ENCODE measurements at regions not wholly inside any gene's neighbourhood (a gene's known extent, or its start where the extent isn't known, plus 50 kb on each side); places are given as distances from the start of the nearest gene placed in this dataset.

GRCh38 chr16:6229186-6229585 lies 1103.5 kb upstream of the RBFOX1 start:
- no peak for TF ChIP-seq EZH2 (IDR thresholded peaks at IDR 0.05; ENCODE audit: insufficient read depth, poor library complexity, severe bottlenecking)
- no peak for TF ChIP-seq EZH2phosphoT487 (IDR thresholded peaks at IDR 0.05; ENCODE audit: insufficient read depth, low read depth)
- Histone ChIP-seq H3K4me1 (ENCODE audit: insufficient read depth) (no peaks in the 10 kb centered on the region), H4K20me1 (ENCODE audit: insufficient read depth) (no peaks in the 10 kb centered on the region), H3K4me2 (ENCODE audit: unreplicated experiment) (no peak overlapping the region), H3K4me3 (no peak overlapping the region), H3K9ac (no peak overlapping the region), H3K36me3 (ENCODE audit: low read depth) (no peaks in the 10 kb centered on the region), H3K9me2 (ENCODE audit: insufficient read depth) (no peaks in the 10 kb centered on the region), H2AFZ (no peak overlapping the region), H3K27me3 (replicated peaks; ENCODE audit: insufficient read depth) (no peaks in the 10 kb centered on the region), H3K79me2 (ENCODE audit: insufficient read depth) (no peaks in the 10 kb centered on the region), H3F3A (ENCODE audit: insufficient read depth) (no peaks in the 10 kb centered on the region), H3K27ac (no peak overlapping the region), H3K9me3 (ENCODE audit: low read depth) (no peaks in the 10 kb centered on the region)
- in situ Hi-C loops (cut with MboI): no loop called here
- WGBS, 2 experiments (ENCODE audit: low coverage in 1 of 2, low lambda C conversion rate in 2 of 2, missing lambda C conversion rate in 2 of 2): 30 to 35% methylated on average over 6 of the region's 6 CpGs
- no peak for DNase-seq

GRCh38 chr16:6218855-6219254 lies 1113.8 kb upstream of the RBFOX1 start:
- Histone ChIP-seq H3K9me2 (ENCODE audit: insufficient read depth) (no peaks in the 10 kb centered on the region), H3K9me3 (ENCODE audit: low read depth) (no peaks in the 10 kb centered on the region), H4K20me1 (ENCODE audit: insufficient read depth) (no peaks in the 10 kb centered on the region), H3K4me1 (ENCODE audit: insufficient read depth) (no peaks in the 10 kb centered on the region), H2AFZ (no peak overlapping the region), H3K27me3 (replicated peaks; ENCODE audit: insufficient read depth) (no peaks in the 10 kb centered on the region), H3K36me3 (ENCODE audit: low read depth) (no peaks in the 10 kb centered on the region), H3F3A (ENCODE audit: insufficient read depth) (no peaks in the 10 kb centered on the region), H3K4me3 (no peak overlapping the region), H3K9ac (no peak overlapping the region), H3K27ac (no peak overlapping the region), H3K4me2 (ENCODE audit: unreplicated experiment) (no peak overlapping the region), H3K79me2 (ENCODE audit: insufficient read depth) (no peaks in the 10 kb centered on the region)
- no peak for DNase-seq
- in situ Hi-C loops (cut with MboI): no loop called here
- WGBS, 2 experiments (ENCODE audit: low coverage in 1 of 2, low lambda C conversion rate in 2 of 2, missing lambda C conversion rate in 2 of 2): 2 to 5% methylated on average over 3 of the region's 3 CpGs
- TF ChIP-seq EZH2 (IDR thresholded peaks at IDR 0.05; ENCODE audit: insufficient read depth, poor library complexity, severe bottlenecking): no peak
- TF ChIP-seq EZH2phosphoT487 (IDR thresholded peaks at IDR 0.05; ENCODE audit: insufficient read depth, low read depth): no peak

GRCh38 chr16:6216836-6217235 lies 1115.8 kb upstream of the RBFOX1 start:
- TF ChIP-seq EZH2phosphoT487 (IDR thresholded peaks at IDR 0.05; ENCODE audit: insufficient read depth, low read depth) (no peak), EZH2 (IDR thresholded peaks at IDR 0.05; ENCODE audit: insufficient read depth, poor library complexity, severe bottlenecking) (no peak)
- H3K9ac ChIP-seq: no peak overlapping the region
- H3K27me3 ChIP-seq (replicated peaks; ENCODE audit: insufficient read depth): no peaks in the 10 kb centered on the region
- H3F3A ChIP-seq (ENCODE audit: insufficient read depth): no peaks in the 10 kb centered on the region
- WGBS, 2 experiments (ENCODE audit: low coverage in 1 of 2, low lambda C conversion rate in 2 of 2, missing lambda C conversion rate in 2 of 2): 15 to 24% methylated on average over 7 of the region's 7 CpGs
- no peak overlapping the region for H2AFZ ChIP-seq
- no peak overlapping the region for H3K4me2 ChIP-seq (ENCODE audit: unreplicated experiment)
- H4K20me1 ChIP-seq (ENCODE audit: insufficient read depth): no peaks in the 10 kb centered on the region
- DNase-seq: no peak
- H3K4me3 ChIP-seq: no peak overlapping the region
- H3K9me3 ChIP-seq (ENCODE audit: low read depth): no peaks in the 10 kb centered on the region
- H3K4me1 ChIP-seq (ENCODE audit: insufficient read depth): no peaks in the 10 kb centered on the region
- no peaks in the 10 kb centered on the region for H3K36me3 ChIP-seq (ENCODE audit: low read depth)
- H3K9me2 ChIP-seq (ENCODE audit: insufficient read depth): no peaks in the 10 kb centered on the region
- H3K27ac ChIP-seq: no peak overlapping the region
- H3K79me2 ChIP-seq (ENCODE audit: insufficient read depth): no peaks in the 10 kb centered on the region
- in situ Hi-C loops (cut with MboI): no loop called here

GRCh38 chr16:6211644-6212043 lies 1114.0 kb upstream of the EEF2KMT start:
- 18 to 28% methylated on average over 2 of the region's 2 CpGs for WGBS, 2 experiments (ENCODE audit: low coverage in 1 of 2, low lambda C conversion rate in 2 of 2, missing lambda C conversion rate in 2 of 2)
- no peaks in the 10 kb centered on the region for H3K9me2 ChIP-seq (ENCODE audit: insufficient read depth)
- H3K27ac ChIP-seq: no peak overlapping the region
- H3K79me2 ChIP-seq (ENCODE audit: insufficient read depth): no peaks in the 10 kb centered on the region
- TF ChIP-seq EZH2 (IDR thresholded peaks at IDR 0.05; ENCODE audit: insufficient read depth, poor library complexity, severe bottlenecking) (no peak), EZH2phosphoT487 (IDR thresholded peaks at IDR 0.05; ENCODE audit: insufficient read depth, low read depth) (no peak)
- H4K20me1 ChIP-seq (ENCODE audit: insufficient read depth): no peaks in the 10 kb centered on the region
- H3K4me3 ChIP-seq: no peak overlapping the region
- H3K27me3 ChIP-seq (replicated peaks; ENCODE audit: insufficient read depth): no peaks in the 10 kb centered on the region
- no peak overlapping the region for H3K4me2 ChIP-seq (ENCODE audit: unreplicated experiment)
- no peak for DNase-seq
- H3K4me1 ChIP-seq (ENCODE audit: insufficient read depth): no peaks in the 10 kb centered on the region
- no peaks in the 10 kb centered on the region for H3F3A ChIP-seq (ENCODE audit: insufficient read depth)
- in situ Hi-C loops (cut with MboI): no loop called here
- H3K9ac ChIP-seq: no peak overlapping the region
- no peak overlapping the region for H2AFZ ChIP-seq
- no peaks in the 10 kb centered on the region for H3K9me3 ChIP-seq (ENCODE audit: low read depth)
- no peaks in the 10 kb centered on the region for H3K36me3 ChIP-seq (ENCODE audit: low read depth)

- Histone ChIP-seq H3K4me3 (no peak overlapping the region), H3K27ac (no peak overlapping the region), H3K9me3 (ENCODE audit: low read depth) (no peaks in the 10 kb centered on the region), H3K36me3 (ENCODE audit: low read depth) (no peaks in the 10 kb centered on the region), H3K9me2 (ENCODE audit: insufficient read depth) (no peaks in the 10 kb centered on the region), H3K4me2 (ENCODE audit: unreplicated experiment) (no peak overlapping the region), H3K9ac (no peak overlapping the region), H3K4me1 (ENCODE audit: insufficient read depth) (no peaks in the 10 kb centered on the region), H3K27me3 (replicated peaks; ENCODE audit: insufficient read depth) (no peaks in the 10 kb centered on the region), H3K79me2 (ENCODE audit: insufficient read depth) (no peaks in the 10 kb centered on the region), H2AFZ (no peak overlapping the region), H3F3A (ENCODE audit: insufficient read depth) (no peaks in the 10 kb centered on the region), H4K20me1 (ENCODE audit: insufficient read depth) (no peaks in the 10 kb centered on the region)
- in situ Hi-C loops (cut with MboI): no loop called here
- no peak for DNase-seq
- no peak for TF ChIP-seq EZH2phosphoT487 (IDR thresholded peaks at IDR 0.05; ENCODE audit: insufficient read depth, low read depth)
- no peak for TF ChIP-seq EZH2 (IDR thresholded peaks at IDR 0.05; ENCODE audit: insufficient read depth, poor library complexity, severe bottlenecking)
- 4 to 7% methylated on average over 6 of the region's 6 CpGs for WGBS, 2 experiments (ENCODE audit: low coverage in 1 of 2, low lambda C conversion rate in 2 of 2, missing lambda C conversion rate in 2 of 2)
Observed at GRCh38 chr16:6209355-6209930, 1111.8 kb upstream of the EEF2KMT start.

All from GM23248 (cell line).